ENCODE measurements at regions not wholly inside any gene's neighbourhood (a gene's known extent, or its start where the extent isn't known, plus 50 kb on each side); places are given as distances from the start of the nearest gene placed in this dataset.

- no peak overlapping the region for H3K4me3 ChIP-seq (replicated peaks; ENCODE audit: low read depth, low read length)
- TF ChIP-seq CTCF (IDR thresholded peaks at IDR 0.05; ENCODE audit: low read length, missing control alignments) = no peak
- DNase-seq (ENCODE audit: low read depth) = no peak
Observed at GRCh38 chr1:195962051-195962450, 646.2 kb downstream of the KCNT2 start.

GRCh38 chr1:195960580-195960979 lies 647.7 kb downstream of the KCNT2 start:
- no peak for TF ChIP-seq CTCF (IDR thresholded peaks at IDR 0.05; ENCODE audit: low read length, missing control alignments)
- no peak for DNase-seq (ENCODE audit: low read depth)
- no peak overlapping the region for H3K4me3 ChIP-seq (replicated peaks; ENCODE audit: low read depth, low read length)

- TF ChIP-seq CTCF (IDR thresholded peaks at IDR 0.05; ENCODE audit: low read length, missing control alignments) = no peak
- DNase-seq (ENCODE audit: low read depth) = no peak
Observed at GRCh38 chr1:195958131-195958530, 650.1 kb downstream of the KCNT2 start.

GRCh38 chr1:195956845-195957244 lies 651.4 kb downstream of the KCNT2 start:
- TF ChIP-seq CTCF (IDR thresholded peaks at IDR 0.05; ENCODE audit: low read length, missing control alignments) = no peak
- H3K4me3 ChIP-seq (replicated peaks; ENCODE audit: low read depth, low read length) = no peak overlapping the region
- DNase-seq (ENCODE audit: low read depth) = no peak

More at GRCh38 chr1:195958131-195958530, 650.1 kb downstream of the KCNT2 start:
- H3K4me3 ChIP-seq (replicated peaks; ENCODE audit: low read depth, low read length) = no peak overlapping the region

- H3K4me3 ChIP-seq (replicated peaks; ENCODE audit: low read depth, low read length) = no peak overlapping the region
- no peak for DNase-seq (ENCODE audit: low read depth)
- TF ChIP-seq CTCF (IDR thresholded peaks at IDR 0.05; ENCODE audit: low read length, missing control alignments) = no peak
Observed at GRCh38 chr1:195954848-195955247, 653.4 kb downstream of the KCNT2 start.

- H3K4me3 ChIP-seq (replicated peaks; ENCODE audit: low read depth, low read length) = no peak overlapping the region
- no peak for DNase-seq (ENCODE audit: low read depth)
- no peak for TF ChIP-seq CTCF (IDR thresholded peaks at IDR 0.05; ENCODE audit: low read length, missing control alignments)
Observed at GRCh38 chr1:195951313-195951712, 656.9 kb downstream of the KCNT2 start.

GRCh38 chr1:195948123-195948895 lies 659.9 kb downstream of the KCNT2 start:
- DNase-seq (ENCODE audit: low read depth) = no peak
- TF ChIP-seq CTCF (IDR thresholded peaks at IDR 0.05; ENCODE audit: low read length, missing control alignments) = no peak
- H3K4me3 ChIP-seq (replicated peaks; ENCODE audit: low read depth, low read length) = no peak overlapping the region
